IMR-90 (cell line): ENCODE measurements at regions not wholly inside any gene's neighbourhood (a gene's known extent, or its start where the extent isn't known, plus 50 kb on each side); places are given as distances from the start of the nearest gene placed in this dataset.
A peak's percentile ranks its signal among the peaks of the same experiment; 100 is the strongest.

Experiments used
- BHLHE40 ChIP-seq: fragments of 150-350 bp; IDR thresholded peaks from 2 replicates; pipeline ENCODE4 v1.6.1; 2016; ENCODE audit warnings: mild to moderate bottlenecking, low read depth, low read length
- CEBPB ChIP-seq: IDR thresholded peaks from 2 replicates; pipeline ENCODE4 v1.6.1; 2012; ENCODE audit warnings: low read depth, low read length, improper control_type of control experiment
- CHD1 ChIP-seq: IDR thresholded peaks from 2 replicates; pipeline ENCODE4 v1.6.1; 2012; ENCODE audit warnings: low read depth, low read length, improper control_type of control experiment
- CTCF ChIP-seq: conservative IDR thresholded peaks from 2 replicates; pipeline ENCODE4 v1.5.1; 2012; ENCODE audit warnings: mild to moderate bottlenecking, low read depth, low read length, improper control_type of control experiment
- ELK1 ChIP-seq: fragments of 150-350 bp; IDR thresholded peaks from 2 replicates; pipeline ENCODE4 v1.6.1; 2016; ENCODE audit warnings: low read depth, mild to moderate bottlenecking, low read length, moderate library complexity, borderline replicate concordance
- FOS ChIP-seq: fragments of 150-350 bp; IDR thresholded peaks from 2 replicates; pipeline ENCODE4 v1.6.1; 2016; ENCODE audit warnings: low read depth, low read length
- MAFK ChIP-seq: IDR thresholded peaks from 2 replicates; pipeline ENCODE4 v1.6.1; 2012; ENCODE audit warnings: low read depth, low read length, improper control_type of control experiment
- MXI1 ChIP-seq: IDR thresholded peaks from 2 replicates; pipeline ENCODE4 v1.6.1; 2012; ENCODE audit warnings: low read depth, mild to moderate bottlenecking, low read length, moderate library complexity, borderline replicate concordance
- POLR2A ChIP-seq: IDR thresholded peaks from 2 replicates; pipeline ENCODE4 v1.6.1; 2012; ENCODE audit warnings: mild to moderate bottlenecking, low read depth, low read length
- RAD21 ChIP-seq: IDR thresholded peaks from 2 replicates; pipeline ENCODE4 v1.6.1; 2012; ENCODE audit warnings: low read length, improper control_type of control experiment
- RCOR1 ChIP-seq: IDR thresholded peaks from 2 replicates; pipeline ENCODE4 v1.6.1; 2012; ENCODE audit warnings: mild to moderate bottlenecking, low read length, improper control_type of control experiment; ENCODE audit not compliant: insufficient replicate concordance
- RFX5 ChIP-seq: IDR thresholded peaks from 2 replicates; pipeline ENCODE4 v1.8.0; 2012; ENCODE audit warnings: low read depth, mild to moderate bottlenecking, low read length, moderate library complexity
- SMC3 ChIP-seq: fragments of 150-350 bp; IDR thresholded peaks from 2 replicates; pipeline ENCODE4 v1.6.1; 2016; ENCODE audit warnings: low read depth, mild to moderate bottlenecking, antibody characterized with exemption, low read length, moderate library complexity
- USF2 ChIP-seq: fragments of 150-350 bp; IDR thresholded peaks from 2 replicates; pipeline ENCODE4 v1.6.1; 2017; ENCODE audit warnings: mild to moderate bottlenecking, antibody characterized with exemption, low read length, low read depth

- TF ChIP-seq POLR2A, result no peak
- TF ChIP-seq CTCF, result peak; percentile 41
- TF ChIP-seq RFX5, result no peak
- no peak for TF ChIP-seq RCOR1
- TF ChIP-seq BHLHE40, result no peak
- no peak for TF ChIP-seq USF2
- no peak for TF ChIP-seq ELK1
- TF ChIP-seq FOS, result no peak
- no peak for TF ChIP-seq MXI1
- TF ChIP-seq CEBPB, result no peak
- TF ChIP-seq SMC3, result no peak; the same call in 1 of the 2 replicates
- TF ChIP-seq RAD21, result peak; percentile 24; the same call in 1 of the 2 replicates
- TF ChIP-seq CHD1, result no peak
- TF ChIP-seq MAFK, result no peak
Measured at GRCh38 chr6:10465629-10466499, 51.0 kb upstream of the TFAP2A start.
